IMR-90 (cell line): ENCODE measurements at regions not wholly inside any gene's neighbourhood (a gene's known extent, or its start where the extent isn't known, plus 50 kb on each side); places are given as distances from the start of the nearest gene placed in this dataset.

ENCODE experiments used
- ATAC-seq: fragments of 200-7000 bp; cut with Tn5 transposase; 2 replicates; pipeline ENCODE4 v1.9.1; 2020; ENCODE audit warnings: low read depth, mild to moderate bottlenecking, moderate library complexity
- BruUV-seq: library from RNA; stranded (reverse); fragments of 400-500 nt; replicated peaks from 2 replicates; lab custom pipeline; 2021; lab: Mats Ljungman, UMichigan
- CTCF ChIA-PET: fragments of 300-600 bp; formaldehyde crosslinking; extraction: SDS; loops from one replicate; lab custom pipeline; 2021; ENCODE audit warnings: antibody characterized with exemption; lab: Yijun Ruan, JAX
- POLR2A ChIA-PET: fragments of 300-600 bp; sonication (Branson Sonifier 250); formaldehyde crosslinking; loops from one replicate; lab custom pipeline; 2022; ENCODE audit warnings: antibody characterized with exemption; ENCODE audit not compliant: unreplicated experiment; lab: Charles Lee
- DNase-seq: peaks from one replicate; pipeline ENCODE4 v3.0.0; 2013
- H2AFZ ChIP-seq: replicated peaks from 2 replicates; pipeline ENCODE3; 2013; ENCODE audit warnings: low read length, mild to moderate bottlenecking; ENCODE audit not compliant: poor library complexity
- H2AK5ac ChIP-seq: 2 replicates; pipeline ENCODE4 v1.6.1; 2013; ENCODE audit warnings: low read depth, low read length, inconsistent platforms
- H2AK9ac ChIP-seq: replicated peaks from 2 replicates; pipeline ENCODE3; 2013; ENCODE audit warnings: mild to moderate bottlenecking, low read depth, low read length, moderate library complexity; ENCODE audit not compliant: poor library complexity
- H2BK120ac ChIP-seq: 2 replicates; pipeline ENCODE4 v1.6.1; 2013; ENCODE audit warnings: low read depth, low read length, inconsistent platforms
- H2BK15ac ChIP-seq: 3 replicates; pipeline ENCODE4 v1.6.1; 2013; ENCODE audit warnings: low read depth, low read length, inconsistent platforms
- H2BK20ac ChIP-seq: 2 replicates; pipeline ENCODE4 v1.6.1; 2013; ENCODE audit warnings: low read depth, mild to moderate bottlenecking, inconsistent platforms, low read length, moderate library complexity
- H2BK5ac ChIP-seq: 2 replicates; pipeline ENCODE4 v1.6.1; 2013; ENCODE audit warnings: mild to moderate bottlenecking, low read depth, low read length, inconsistent platforms; ENCODE audit not compliant: poor library complexity, severe bottlenecking
- H3K14ac ChIP-seq: replicated peaks from 2 replicates; pipeline ENCODE4 v1.6.1; 2013; ENCODE audit warnings: low read depth, low read length, inconsistent platforms
- H3K18ac ChIP-seq: 2 replicates; pipeline ENCODE4 v1.6.1; 2013; ENCODE audit warnings: low read depth, low read length, control low read depth
- H3K23ac ChIP-seq: 2 replicates; pipeline ENCODE4 v1.6.1; 2013; ENCODE audit warnings: low read depth, low read length, inconsistent platforms
- H3K27ac ChIP-seq: 2 replicates; pipeline ENCODE4 v1.5.1; 2013; ENCODE audit warnings: mild to moderate bottlenecking, control low read depth, low read length; ENCODE audit not compliant: insufficient read depth
- H3K27me3 ChIP-seq: 2 replicates; pipeline ENCODE4 v1.6.1; 2013; ENCODE audit warnings: low read length; ENCODE audit not compliant: control insufficient read depth, insufficient read depth
- H3K36me3 ChIP-seq: 2 replicates; pipeline ENCODE4 v1.6.1; 2013; ENCODE audit warnings: low read length, mixed read lengths; ENCODE audit not compliant: control insufficient read depth, insufficient read depth
- H3K4ac ChIP-seq: 2 replicates; pipeline ENCODE4 v1.6.1; 2013; ENCODE audit warnings: low read depth, low read length, inconsistent platforms
- H3K4me1 ChIP-seq: 2 replicates; pipeline ENCODE4 v1.6.1; 2013; ENCODE audit warnings: low read length, mixed read lengths; ENCODE audit not compliant: control insufficient read depth, insufficient read depth
- H3K4me2 ChIP-seq: 2 replicates; pipeline ENCODE4 v1.6.1; 2013; ENCODE audit warnings: low read depth, mild to moderate bottlenecking, control low read depth, low read length, moderate library complexity
- H3K4me3 ChIP-seq: 2 replicates; pipeline ENCODE4 v1.5.1; 2013; ENCODE audit warnings: low read depth, mild to moderate bottlenecking, control low read depth, low read length, moderate library complexity; ENCODE audit not compliant: insufficient read depth
- H3K56ac ChIP-seq: 2 replicates; pipeline ENCODE4 v1.6.1; 2013; ENCODE audit warnings: low read length, inconsistent platforms; ENCODE audit not compliant: insufficient read depth; ENCODE audit errors: extremely low read depth
- H3K79me1 ChIP-seq, 2 experiments: 2 replicates each; pipeline ENCODE4 v1.6.1; 2013; ENCODE audit warnings: low read length in 2 of 2, inconsistent platforms in 1 of 2, low read depth in 1 of 2
- H3K9ac ChIP-seq: 2 replicates; pipeline ENCODE4 v1.6.1; 2013; ENCODE audit warnings: low read depth, low read length, control low read depth
- H3K9me1 ChIP-seq: 2 replicates; pipeline ENCODE4 v1.6.1; 2013; ENCODE audit warnings: low read length, inconsistent platforms; ENCODE audit not compliant: insufficient read depth
- H3K9me3 ChIP-seq: 2 replicates; pipeline ENCODE4 v1.6.1; 2013; ENCODE audit warnings: low read length; ENCODE audit not compliant: control insufficient read depth, insufficient read depth
- H4K20me1 ChIP-seq: 2 replicates; pipeline ENCODE4 v1.6.1; 2013; ENCODE audit warnings: low read length, inconsistent platforms; ENCODE audit not compliant: insufficient read depth
- H4K5ac ChIP-seq: 2 replicates; pipeline ENCODE4 v1.6.1; 2013; ENCODE audit warnings: mild to moderate bottlenecking, low read depth, low read length, control low read depth
- H4K8ac ChIP-seq, 2 experiments: 2 replicates each; pipeline ENCODE4 v1.6.1; 2013; ENCODE audit warnings: low read depth in 2 of 2, low read length in 2 of 2, control low read depth in 1 of 2, inconsistent platforms in 1 of 2
- H4K91ac ChIP-seq: 2 replicates; pipeline ENCODE4 v1.6.1; 2013; ENCODE audit warnings: low read depth, low read length, inconsistent platforms; ENCODE audit not compliant: insufficient read depth
- BHLHE40 ChIP-seq: fragments of 150-350 bp; IDR thresholded peaks from 2 replicates; pipeline ENCODE4 v1.6.1; 2016; ENCODE audit warnings: mild to moderate bottlenecking, low read depth, low read length
- CEBPB ChIP-seq: IDR thresholded peaks from 2 replicates; pipeline ENCODE4 v1.6.1; 2012; ENCODE audit warnings: low read depth, low read length, improper control_type of control experiment
- CHD1 ChIP-seq: IDR thresholded peaks from 2 replicates; pipeline ENCODE4 v1.6.1; 2012; ENCODE audit warnings: low read depth, low read length, improper control_type of control experiment
- CTCF ChIP-seq: conservative IDR thresholded peaks from 2 replicates; pipeline ENCODE4 v1.5.1; 2012; ENCODE audit warnings: mild to moderate bottlenecking, low read depth, low read length, improper control_type of control experiment
- FOS ChIP-seq: fragments of 150-350 bp; IDR thresholded peaks from 2 replicates; pipeline ENCODE4 v1.6.1; 2016; ENCODE audit warnings: low read depth, low read length
- MAFK ChIP-seq: IDR thresholded peaks from 2 replicates; pipeline ENCODE4 v1.6.1; 2012; ENCODE audit warnings: low read depth, low read length, improper control_type of control experiment
- MAZ ChIP-seq: IDR thresholded peaks from 2 replicates; pipeline ENCODE4 v1.6.1; 2012; ENCODE audit warnings: low read depth, mild to moderate bottlenecking, low read length, improper control_type of control experiment, moderate library complexity, borderline replicate concordance
- MXI1 ChIP-seq: IDR thresholded peaks from 2 replicates; pipeline ENCODE4 v1.6.1; 2012; ENCODE audit warnings: low read depth, mild to moderate bottlenecking, low read length, moderate library complexity, borderline replicate concordance
- NFE2L2 ChIP-seq: fragments of 150-350 bp; IDR thresholded peaks from 2 replicates; pipeline ENCODE4 v1.6.1; 2016; ENCODE audit warnings: low read depth, mild to moderate bottlenecking, low read length
- POLR2A ChIP-seq: IDR thresholded peaks from 2 replicates; pipeline ENCODE4 v1.6.1; 2012; ENCODE audit warnings: mild to moderate bottlenecking, low read depth, low read length
- RAD21 ChIP-seq: IDR thresholded peaks from 2 replicates; pipeline ENCODE4 v1.6.1; 2012; ENCODE audit warnings: low read length, improper control_type of control experiment
- RCOR1 ChIP-seq: IDR thresholded peaks from 2 replicates; pipeline ENCODE4 v1.6.1; 2012; ENCODE audit warnings: mild to moderate bottlenecking, low read length, improper control_type of control experiment; ENCODE audit not compliant: insufficient replicate concordance
- RFX5 ChIP-seq: IDR thresholded peaks from 2 replicates; pipeline ENCODE4 v1.8.0; 2012; ENCODE audit warnings: low read depth, mild to moderate bottlenecking, low read length, moderate library complexity
- SMC3 ChIP-seq: fragments of 150-350 bp; IDR thresholded peaks from 2 replicates; pipeline ENCODE4 v1.6.1; 2016; ENCODE audit warnings: low read depth, mild to moderate bottlenecking, antibody characterized with exemption, low read length, moderate library complexity
- USF2 ChIP-seq: fragments of 150-350 bp; IDR thresholded peaks from 2 replicates; pipeline ENCODE4 v1.6.1; 2017; ENCODE audit warnings: mild to moderate bottlenecking, antibody characterized with exemption, low read length, low read depth
- WGBS, 2 experiments: methylation state at CpG; one replicate each; pipeline versions ENCODE4 v1.1.5 to v1.1.7; 2013; ENCODE audit warnings: missing lambda C conversion rate in 2 of 2; ENCODE audit not compliant: insufficient read length in 1 of 2; ENCODE audit errors: extremely low coverage in 2 of 2; 5-methylcytosine and 5-hydroxymethylcytosine counted together
- dilution Hi-C: fragments of 300-500 bp; cut with HindIII; formaldehyde crosslinking; loops from one replicate; pipeline ENCODE4 v1.14.3; 2018; ENCODE audit warnings: low sequenced_read_pairs; ENCODE audit not compliant: unreplicated experiment
- in situ Hi-C: fragments of 300-500 bp; cut with MboI; formaldehyde crosslinking; loops from 3 replicates; pipeline ENCODE4 v1.14.3; 2019; ENCODE audit warnings: low sequenced_read_pairs, inconsistent platforms, mixed read lengths
- intact Hi-C: fragments of 100-400 bp; cut with micrococcal nuclease; formaldehyde crosslinking; loops from 2 replicates; pipeline ENCODE4 v1.10.0; 2022
- TF ChIP-seq, protein P1 (sequence below): fragments of 150-350 bp; IDR thresholded peaks from 2 replicates; pipeline ENCODE4 v1.6.1; 2016; ENCODE audit warnings: low read depth, mild to moderate bottlenecking, low read length, moderate library complexity, borderline replicate concordance

DNA sequence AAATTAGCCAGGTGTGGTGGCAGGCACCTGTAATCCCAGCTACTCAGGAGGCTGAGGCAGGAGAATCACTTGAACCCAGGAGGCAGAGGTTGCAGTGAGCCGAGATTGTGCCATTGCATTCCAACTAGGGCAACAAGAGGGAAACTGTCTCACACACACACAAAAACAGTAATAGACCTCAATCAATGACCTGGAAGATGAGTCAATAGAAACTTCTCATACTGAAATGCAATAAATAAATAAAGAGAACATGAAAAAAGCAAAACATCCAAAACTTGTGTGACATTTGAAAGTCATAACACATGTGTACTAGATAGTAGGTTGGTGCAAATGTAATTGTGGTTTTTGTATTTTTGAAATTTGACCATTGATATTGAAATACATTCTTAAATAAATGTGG is 1338.5 kb downstream of the AMY1C start:
- Histone ChIP-seq H3K4ac (no peak overlapping the region), H2AK5ac (no peak overlapping the region), H2BK5ac (no peak overlapping the region), H3K56ac (no peak overlapping the region), H4K8ac (no peak overlapping the region), H2BK20ac (no peak overlapping the region), H2AFZ (no peak overlapping the region), H2BK15ac (no peak overlapping the region), H2BK120ac (no peak overlapping the region), H4K20me1 (no peaks in the 10 kb centered on the region), H4K5ac (no peak overlapping the region), H3K9me1 (no peaks in the 10 kb centered on the region), H3K18ac (no peak overlapping the region), H3K4me1 (no peaks in the 10 kb centered on the region), H3K79me1 (no peaks in the 10 kb centered on the region), H3K9me3 (peaks cover 8% of the 10 kb centered on the region), H3K23ac (no peak overlapping the region), H3K36me3 (no peaks in the 10 kb centered on the region), H3K4me3 (no peak overlapping the region), H3K9ac (no peak overlapping the region), H3K4me2 (no peak overlapping the region), H4K91ac (no peak overlapping the region), H2AK9ac (no peak overlapping the region), H3K27me3 (no peaks in the 10 kb centered on the region), H3K27ac (no peak overlapping the region), H3K14ac (no peak overlapping the region)
- ATAC-seq (no peak), DNase-seq (no peak)
- TF ChIP-seq MXI1 (no peak), FOS (no peak), RCOR1 (no peak), NFE2L2 (no peak), CTCF (no peak), BHLHE40 (no peak), MAFK (no peak), MAZ (no peak), CHD1 (no peak), SMC3 (no peak), RAD21 (no peak), CEBPB (no peak), USF2 (no peak), POLR2A (no peak), RFX5 (no peak)
- TF ChIP-seq, protein P1, sequence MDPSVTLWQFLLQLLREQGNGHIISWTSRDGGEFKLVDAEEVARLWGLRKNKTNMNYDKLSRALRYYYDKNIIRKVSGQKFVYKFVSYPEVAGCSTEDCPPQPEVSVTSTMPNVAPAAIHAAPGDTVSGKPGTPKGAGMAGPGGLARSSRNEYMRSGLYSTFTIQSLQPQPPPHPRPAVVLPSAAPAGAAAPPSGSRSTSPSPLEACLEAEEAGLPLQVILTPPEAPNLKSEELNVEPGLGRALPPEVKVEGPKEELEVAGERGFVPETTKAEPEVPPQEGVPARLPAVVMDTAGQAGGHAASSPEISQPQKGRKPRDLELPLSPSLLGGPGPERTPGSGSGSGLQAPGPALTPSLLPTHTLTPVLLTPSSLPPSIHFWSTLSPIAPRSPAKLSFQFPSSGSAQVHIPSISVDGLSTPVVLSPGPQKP, result no peak
- in situ Hi-C loops (no loop called here), dilution Hi-C loops (no loop called here), intact Hi-C loops (no loop called here)
- POLR2A ChIA-PET, result no interaction called here
- CTCF ChIA-PET, result no interaction called here
- BruUV-seq, result no TSS peak
- WGBS, 2 experiments, result no CpG with 5 or more reads among the region's 1 CpG
